NB4 (cell line): ENCODE measurements at regions not wholly inside any gene's neighbourhood (a gene's known extent, or its start where the extent isn't known, plus 50 kb on each side); places are given as distances from the start of the nearest gene placed in this dataset.

ENCODE experiments used
- CTCF ChIP-seq: IDR thresholded peaks from one replicate; pipeline ENCODE4 v1.5.1; 2012; ENCODE audit warnings: low read depth, low read length
- MYC ChIP-seq: IDR thresholded peaks from 2 replicates; pipeline ENCODE4 v1.6.1; 2011; ENCODE audit warnings: low read depth, low read length
- POLR2A ChIP-seq: IDR thresholded peaks from 2 replicates; pipeline ENCODE4 v1.6.1; 2011; ENCODE audit warnings: mild to moderate bottlenecking; ENCODE audit not compliant: insufficient read length; ENCODE audit errors: extremely low read depth

- TF ChIP-seq CTCF = no peak
- no peak for TF ChIP-seq MYC
- no peak for TF ChIP-seq POLR2A
Observed at GRCh38 chrX:16517039-16517605, 132.8 kb upstream of the S100G start.
